LNCaP clone FGC (cell line): ENCODE measurements at regions not wholly inside any gene's neighbourhood (a gene's known extent, or its start where the extent isn't known, plus 50 kb on each side); places are given as distances from the start of the nearest gene placed in this dataset.

Experiments used
- DNase-seq: peaks from one replicate; pipeline ENCODE4 v3.0.0-alpha.2; 2011; ENCODE audit warnings: low read depth
- H3K4me3 ChIP-seq: 2 replicates; pipeline ENCODE4 v1.5.1; 2011; ENCODE audit warnings: mild to moderate bottlenecking, low read depth, low read length, control low read depth
- CTCF ChIP-seq: IDR thresholded peaks from 2 replicates; pipeline ENCODE4 v1.5.1; 2012; ENCODE audit warnings: mild to moderate bottlenecking; ENCODE audit not compliant: control insufficient read depth, insufficient read depth; ENCODE audit errors: extremely low read depth

DNA sequence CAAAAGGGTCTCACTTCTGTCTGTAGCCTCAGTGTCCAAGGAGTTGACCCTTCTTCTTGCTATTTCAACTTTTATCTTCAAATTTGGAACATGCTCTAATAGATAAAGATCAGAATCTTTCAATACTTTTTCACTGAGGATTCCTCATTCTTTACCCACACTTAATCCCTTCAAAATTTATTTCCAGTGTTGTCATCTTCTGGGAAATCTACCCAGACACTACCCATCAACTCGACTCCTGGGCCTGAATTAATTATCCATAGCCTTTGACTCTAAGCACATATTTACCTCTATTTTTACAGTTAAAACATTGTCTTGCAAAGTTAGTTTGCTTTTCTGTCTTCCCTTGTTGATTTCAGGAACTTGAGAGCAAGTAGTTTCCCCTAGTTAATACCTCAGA, 1022.5 kb downstream of the PCDH9 start:
- TF ChIP-seq CTCF, result no peak
- H3K4me3 ChIP-seq, result no peak overlapping the region
- DNase-seq, result no peak

DNA sequence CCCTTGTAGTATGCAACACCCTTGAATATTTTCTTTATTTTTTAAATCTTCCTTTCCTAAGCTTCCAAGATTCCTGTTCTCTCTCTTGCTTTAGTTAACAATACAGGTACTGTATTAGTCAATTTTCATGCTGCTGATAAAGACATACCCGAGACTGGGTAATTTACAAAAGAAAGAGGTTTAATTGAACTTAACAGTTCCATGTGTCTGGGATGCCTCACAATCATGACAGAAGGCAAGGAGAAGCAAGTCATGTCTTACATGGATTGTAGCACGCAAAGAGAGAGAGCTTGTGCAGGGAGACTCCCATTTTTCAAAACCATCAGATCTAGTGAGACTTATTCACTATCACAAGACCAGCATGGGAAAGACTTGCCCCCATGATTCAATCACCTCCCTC, 1024.3 kb downstream of the PCDH9 start:
- no peak for TF ChIP-seq CTCF
- DNase-seq, result no peak
- H3K4me3 ChIP-seq, result no peak overlapping the region

- no peak overlapping the region for H3K4me3 ChIP-seq
- DNase-seq, result no peak
- no peak for TF ChIP-seq CTCF
Measured at GRCh38 chr13:66200555-66200954, 1029.6 kb downstream of the PCDH9 start.

GRCh38 chr13:66195238-66195637, 1034.9 kb downstream of the PCDH9 start:
- no peak for DNase-seq
- no peak overlapping the region for H3K4me3 ChIP-seq
- no peak for TF ChIP-seq CTCF

GRCh38 chr13:66189986-66190385, 1040.2 kb downstream of the PCDH9 start:
- no peak for TF ChIP-seq CTCF
- no peak for DNase-seq
- H3K4me3 ChIP-seq, result no peak overlapping the region

DNA sequence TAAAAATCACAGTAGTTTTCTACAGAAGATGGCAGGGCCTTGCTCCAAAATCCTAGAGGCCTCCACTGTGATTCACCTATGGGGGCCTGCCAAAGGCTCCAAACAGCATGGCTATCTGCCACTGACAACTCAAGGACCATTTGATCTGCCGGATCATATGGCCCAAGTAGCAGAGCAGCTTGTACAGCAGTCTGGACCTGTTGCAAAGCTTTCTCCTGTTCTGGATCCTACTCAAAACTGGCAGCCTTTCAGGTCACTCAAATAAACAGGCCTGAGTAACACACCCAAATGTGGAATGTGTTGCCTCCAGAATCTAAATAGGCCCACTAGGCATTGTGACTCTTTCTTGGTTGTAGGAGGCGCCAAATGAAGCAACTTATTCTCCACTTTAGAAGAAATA, 1049.3 kb downstream of the PCDH9 start:
- H3K4me3 ChIP-seq, result no peak overlapping the region
- no peak for TF ChIP-seq CTCF
- no peak for DNase-seq

DNA sequence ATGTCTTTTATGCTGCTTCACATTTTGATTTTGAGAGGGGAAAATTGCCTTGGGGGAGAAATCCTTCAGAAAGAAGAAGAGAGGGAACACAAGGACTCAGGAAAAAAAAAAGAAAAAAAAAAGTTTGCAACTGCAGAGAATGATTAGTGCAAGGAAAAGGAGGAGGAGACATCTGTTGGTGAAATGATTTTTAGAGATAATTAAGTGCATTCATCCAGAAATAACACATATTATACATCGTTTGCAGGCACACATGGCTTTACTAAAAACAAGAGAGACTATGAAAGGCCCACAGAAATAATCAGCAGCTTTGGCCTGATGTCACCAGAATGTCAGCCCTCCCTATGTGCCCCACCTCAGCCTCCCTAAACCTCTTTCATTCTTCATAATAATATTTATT, 1058.2 kb downstream of the PCDH9 start:
- no peak for DNase-seq
- no peak overlapping the region for H3K4me3 ChIP-seq
- TF ChIP-seq CTCF, result no peak
